ENCODE measurements at regions not wholly inside any gene's neighbourhood (a gene's known extent, or its start where the extent isn't known, plus 50 kb on each side); places are given as distances from the start of the nearest gene placed in this dataset.
"Not testable (repeated sequence)": the region's sequence is repeated elsewhere in the genome, so short reads cannot be mapped to it uniquely, and the experiment has no call there.

- FAIRE-seq: not testable (repeated sequence)
Observed at GRCh38 chr20:25854666-25855065, 158.0 kb upstream of the ZNF337 start.

GRCh38 chr20:25853718-25854388, 157.2 kb upstream of the ZNF337 start:
- FAIRE-seq: not testable (repeated sequence)
- DNase-seq (ENCODE audit: low spot score in 2 of 2): peak in 1 of 2 donors; percentile 49

More at GRCh38 chr20:25854666-25855065, 158.0 kb upstream of the ZNF337 start:
- DNase-seq (ENCODE audit: low spot score in 2 of 2): not testable (repeated sequence)

GRCh38 chr20:25852968-25853717, 156.5 kb upstream of the ZNF337 start:
- not testable (repeated sequence) for DNase-seq (ENCODE audit: low spot score in 2 of 2); FAIRE-seq

GRCh38 chr20:25850133-25850532, 153.5 kb upstream of the ZNF337 start:
- FAIRE-seq; DNase-seq (ENCODE audit: low spot score in 2 of 2): not testable (repeated sequence)

GRCh38 chr20:25848222-25848621, 151.6 kb upstream of the ZNF337 start:
- FAIRE-seq (no peak), DNase-seq (ENCODE audit: low spot score in 2 of 2) (no peak)

GRCh38 chr20:25844640-25845039, 148.0 kb upstream of the ZNF337 start:
- not testable (repeated sequence) for FAIRE-seq; DNase-seq (ENCODE audit: low spot score in 2 of 2)

- not testable (repeated sequence) for FAIRE-seq; DNase-seq (ENCODE audit: low spot score in 2 of 2)
Observed at GRCh38 chr20:25813511-25813910, 116.9 kb upstream of the ZNF337 start.

GRCh38 chr20:25798174-25798993, 101.7 kb upstream of the ZNF337 start:
- DNase-seq (ENCODE audit: low spot score in 2 of 2); FAIRE-seq: not testable (repeated sequence)

GRCh38 chr20:25797062-25797461, 100.4 kb upstream of the ZNF337 start:
- not testable (repeated sequence) for FAIRE-seq; DNase-seq (ENCODE audit: low spot score in 2 of 2)

- DNase-seq (ENCODE audit: low spot score in 2 of 2); FAIRE-seq: not testable (repeated sequence)
Observed at GRCh38 chr20:25777241-25777640, 80.6 kb upstream of the ZNF337 start.

- FAIRE-seq; DNase-seq (ENCODE audit: low spot score in 2 of 2): not testable (repeated sequence)
Observed at GRCh38 chr20:25774711-25775110, 78.1 kb upstream of the ZNF337 start.

- not testable (repeated sequence) for DNase-seq (ENCODE audit: low spot score in 2 of 2); FAIRE-seq
Observed at GRCh38 chr20:25774203-25774602, 77.5 kb upstream of the ZNF337 start.

GRCh38 chr20:25772437-25772836, 75.8 kb upstream of the ZNF337 start:
- not testable (repeated sequence) for FAIRE-seq; DNase-seq (ENCODE audit: low spot score in 2 of 2)

- FAIRE-seq; DNase-seq (ENCODE audit: low spot score in 2 of 2): not testable (repeated sequence)
Observed at GRCh38 chr20:25771818-25772217, 75.2 kb upstream of the ZNF337 start.

GRCh38 chr20:25761596-25761995, 64.9 kb upstream of the ZNF337 start:
- FAIRE-seq: no peak
- DNase-seq (ENCODE audit: low spot score in 2 of 2): no peak

GRCh38 chr20:25761046-25761445, 64.4 kb upstream of the ZNF337 start:
- not testable (repeated sequence) for FAIRE-seq; DNase-seq (ENCODE audit: low spot score in 2 of 2)

GRCh38 chr20:25750765-25751696, 54.4 kb upstream of the ZNF337 start:
- FAIRE-seq (no peak), DNase-seq (ENCODE audit: low spot score in 2 of 2) (peak in 1 of 2 donors; percentile 41)

- FAIRE-seq (no peak), DNase-seq (ENCODE audit: low spot score in 2 of 2) (no peak)
Observed at GRCh38 chr20:25750220-25750764, 53.6 kb upstream of the ZNF337 start.

GRCh38 chr20:25749649-25750048, 53.0 kb upstream of the ZNF337 start:
- DNase-seq (ENCODE audit: low spot score in 2 of 2) (no peak), FAIRE-seq (no peak)
